ENCODE measurements at regions not wholly inside any gene's neighbourhood (a gene's known extent, or its start where the extent isn't known, plus 50 kb on each side); places are given as distances from the start of the nearest gene placed in this dataset.

DNA sequence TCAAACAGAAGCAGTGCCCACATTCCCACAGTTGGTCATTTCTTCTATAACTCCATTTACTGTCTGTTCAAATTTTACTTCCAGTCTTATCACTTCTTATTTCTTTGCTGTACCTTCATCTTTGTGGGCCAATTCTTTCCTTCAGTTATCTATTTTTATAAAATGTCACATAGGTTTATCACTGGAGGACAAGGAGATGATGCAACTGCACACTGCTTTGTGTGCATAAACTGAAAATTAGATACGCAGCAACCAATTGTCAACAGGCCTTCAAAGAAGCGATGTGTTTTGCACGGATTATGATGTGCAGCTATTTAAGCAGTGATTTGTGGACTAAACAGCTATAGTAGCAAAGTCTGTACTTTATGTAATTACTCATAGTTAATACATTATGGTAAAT is 726.8 kb upstream of the GCFC2 start:
- no peak for TF ChIP-seq EZH2 (optimal IDR thresholded peaks at IDR 0.05; ENCODE audit: low read depth, low read length)
- TF ChIP-seq, protein P1, sequence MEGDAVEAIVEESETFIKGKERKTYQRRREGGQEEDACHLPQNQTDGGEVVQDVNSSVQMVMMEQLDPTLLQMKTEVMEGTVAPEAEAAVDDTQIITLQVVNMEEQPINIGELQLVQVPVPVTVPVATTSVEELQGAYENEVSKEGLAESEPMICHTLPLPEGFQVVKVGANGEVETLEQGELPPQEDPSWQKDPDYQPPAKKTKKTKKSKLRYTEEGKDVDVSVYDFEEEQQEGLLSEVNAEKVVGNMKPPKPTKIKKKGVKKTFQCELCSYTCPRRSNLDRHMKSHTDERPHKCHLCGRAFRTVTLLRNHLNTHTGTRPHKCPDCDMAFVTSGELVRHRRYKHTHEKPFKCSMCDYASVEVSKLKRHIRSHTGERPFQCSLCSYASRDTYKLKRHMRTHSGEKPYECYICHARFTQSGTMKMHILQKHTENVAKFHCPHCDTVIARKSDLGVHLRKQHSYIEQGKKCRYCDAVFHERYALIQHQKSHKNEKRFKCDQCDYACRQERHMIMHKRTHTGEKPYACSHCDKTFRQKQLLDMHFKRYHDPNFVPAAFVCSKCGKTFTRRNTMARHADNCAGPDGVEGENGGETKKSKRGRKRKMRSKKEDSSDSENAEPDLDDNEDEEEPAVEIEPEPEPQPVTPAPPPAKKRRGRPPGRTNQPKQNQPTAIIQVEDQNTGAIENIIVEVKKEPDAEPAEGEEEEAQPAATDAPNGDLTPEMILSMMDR (IDR thresholded peaks at IDR 0.05; ENCODE audit: low read length), result no peak
